HCT116 (cell line): ENCODE measurements at regions not wholly inside any gene's neighbourhood (a gene's known extent, or its start where the extent isn't known, plus 50 kb on each side); places are given as distances from the start of the nearest gene placed in this dataset.

ENCODE experiments used
- POLR2AphosphoS5 ChIP-seq: IDR thresholded peaks from 2 replicates; pipeline ENCODE4 v1.6.1; 2011; ENCODE audit warnings: mild to moderate bottlenecking, low read depth, low read length, moderate library complexity
- YY1 ChIP-seq: IDR thresholded peaks from 2 replicates; pipeline ENCODE4 v1.6.1; 2011; ENCODE audit warnings: low read length, low read depth, moderate library complexity, mild to moderate bottlenecking; ENCODE audit not compliant: insufficient replicate concordance; ENCODE audit errors: extremely low read depth

GRCh38 chr13:68816715-68817114 lies 1290.9 kb upstream of the ATXN8OS start:
- TF ChIP-seq POLR2AphosphoS5: no peak
- no peak for TF ChIP-seq YY1
